GM12864 (cell line): ENCODE measurements at regions not wholly inside any gene's neighbourhood (a gene's known extent, or its start where the extent isn't known, plus 50 kb on each side); places are given as distances from the start of the nearest gene placed in this dataset.

Source experiments
- DNase-seq: peaks from one replicate; pipeline ENCODE4 v3.0.0-alpha.2; 2011; ENCODE audit warnings: low read depth
- H3K4me3 ChIP-seq: 2 replicates; pipeline ENCODE4 v1.5.1; 2011; ENCODE audit warnings: mild to moderate bottlenecking, low read depth, low read length, control low read depth
- TF ChIP-seq, protein P1 (sequence below): IDR thresholded peaks from 2 replicates; pipeline ENCODE4 v1.5.1; 2011; ENCODE audit warnings: low read depth, mild to moderate bottlenecking, moderate library complexity, low read length, control low read depth, inconsistent platforms; ENCODE audit errors: missing control alignments

DNA sequence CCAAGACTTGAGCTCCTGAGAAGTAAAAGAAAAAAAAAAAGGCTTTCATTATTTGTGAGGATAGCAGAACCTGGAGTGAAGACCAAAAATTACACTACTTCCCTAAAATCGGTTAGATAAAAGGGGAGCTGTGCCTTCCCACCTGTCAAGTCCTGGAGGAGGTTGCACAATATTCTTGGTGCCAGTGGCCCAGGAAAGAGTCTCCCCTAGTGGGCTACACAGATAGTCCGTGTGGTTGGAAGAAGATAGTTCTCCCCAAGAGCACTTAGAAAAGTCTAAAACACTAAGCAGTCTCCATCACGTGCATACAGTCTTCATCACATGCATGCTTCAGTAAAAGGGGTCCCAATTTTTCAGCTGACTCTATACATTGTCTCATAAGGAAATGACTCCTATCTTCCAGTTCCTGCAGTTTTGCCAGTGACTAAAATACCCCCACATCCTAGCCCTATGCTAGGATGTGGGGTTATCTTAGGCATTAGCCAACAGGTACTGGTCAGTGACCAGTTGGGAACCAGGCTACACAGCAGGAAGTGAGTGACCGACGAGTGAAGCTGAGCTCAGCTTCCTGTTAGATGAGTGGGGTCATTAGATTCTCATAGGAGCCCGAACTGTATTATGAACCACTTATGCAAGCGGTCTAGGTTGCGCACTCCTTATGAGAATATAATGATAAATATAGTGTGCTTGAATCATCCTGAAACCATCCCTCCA lies 199.5 kb upstream of the FAM83B start:
- no peak overlapping the region for H3K4me3 ChIP-seq
- DNase-seq = no peak
- TF ChIP-seq, protein P1, sequence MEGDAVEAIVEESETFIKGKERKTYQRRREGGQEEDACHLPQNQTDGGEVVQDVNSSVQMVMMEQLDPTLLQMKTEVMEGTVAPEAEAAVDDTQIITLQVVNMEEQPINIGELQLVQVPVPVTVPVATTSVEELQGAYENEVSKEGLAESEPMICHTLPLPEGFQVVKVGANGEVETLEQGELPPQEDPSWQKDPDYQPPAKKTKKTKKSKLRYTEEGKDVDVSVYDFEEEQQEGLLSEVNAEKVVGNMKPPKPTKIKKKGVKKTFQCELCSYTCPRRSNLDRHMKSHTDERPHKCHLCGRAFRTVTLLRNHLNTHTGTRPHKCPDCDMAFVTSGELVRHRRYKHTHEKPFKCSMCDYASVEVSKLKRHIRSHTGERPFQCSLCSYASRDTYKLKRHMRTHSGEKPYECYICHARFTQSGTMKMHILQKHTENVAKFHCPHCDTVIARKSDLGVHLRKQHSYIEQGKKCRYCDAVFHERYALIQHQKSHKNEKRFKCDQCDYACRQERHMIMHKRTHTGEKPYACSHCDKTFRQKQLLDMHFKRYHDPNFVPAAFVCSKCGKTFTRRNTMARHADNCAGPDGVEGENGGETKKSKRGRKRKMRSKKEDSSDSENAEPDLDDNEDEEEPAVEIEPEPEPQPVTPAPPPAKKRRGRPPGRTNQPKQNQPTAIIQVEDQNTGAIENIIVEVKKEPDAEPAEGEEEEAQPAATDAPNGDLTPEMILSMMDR = no peak

DNA sequence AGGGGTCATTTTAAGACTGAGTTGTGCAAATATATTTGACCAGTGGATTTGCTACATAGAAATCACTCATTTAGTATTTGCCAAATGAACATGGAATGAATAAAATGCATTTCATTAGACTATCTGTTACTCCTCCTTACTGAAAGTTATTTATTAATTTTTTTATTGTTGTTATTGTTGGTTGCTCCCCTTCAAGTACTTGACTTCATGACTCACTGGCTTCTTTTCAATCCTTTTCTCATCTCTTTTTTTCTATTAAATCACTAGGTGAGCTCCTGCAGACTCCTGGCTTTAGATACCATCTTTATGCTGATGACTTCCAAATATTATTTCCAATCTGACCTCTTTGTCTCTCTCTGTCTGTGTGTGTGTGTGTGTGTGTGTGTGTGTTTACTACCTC lies 192.2 kb upstream of the FAM83B start:
- no peak overlapping the region for H3K4me3 ChIP-seq
- TF ChIP-seq, protein P1 = no peak
- no peak for DNase-seq

DNA sequence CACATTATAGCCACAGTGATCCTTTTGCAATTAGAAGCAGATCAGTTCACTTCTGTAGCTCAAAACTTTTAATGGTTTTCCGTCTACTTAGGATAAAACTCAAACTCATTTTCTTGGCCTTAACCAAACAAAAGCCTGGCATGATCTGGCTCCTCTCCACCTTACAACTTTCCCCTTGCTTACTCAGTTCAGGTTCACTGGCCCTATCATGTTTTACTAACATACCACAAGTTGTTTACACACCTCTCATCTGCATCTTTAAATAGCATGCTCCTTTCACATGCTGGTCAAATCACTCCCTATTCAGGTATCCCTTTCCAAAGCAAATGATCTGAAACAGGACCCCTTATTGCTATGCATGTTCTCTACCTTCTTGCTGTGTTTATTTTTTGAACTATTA lies 191.4 kb upstream of the FAM83B start:
- DNase-seq = no peak
- no peak overlapping the region for H3K4me3 ChIP-seq
- TF ChIP-seq, protein P1 = no peak

DNA sequence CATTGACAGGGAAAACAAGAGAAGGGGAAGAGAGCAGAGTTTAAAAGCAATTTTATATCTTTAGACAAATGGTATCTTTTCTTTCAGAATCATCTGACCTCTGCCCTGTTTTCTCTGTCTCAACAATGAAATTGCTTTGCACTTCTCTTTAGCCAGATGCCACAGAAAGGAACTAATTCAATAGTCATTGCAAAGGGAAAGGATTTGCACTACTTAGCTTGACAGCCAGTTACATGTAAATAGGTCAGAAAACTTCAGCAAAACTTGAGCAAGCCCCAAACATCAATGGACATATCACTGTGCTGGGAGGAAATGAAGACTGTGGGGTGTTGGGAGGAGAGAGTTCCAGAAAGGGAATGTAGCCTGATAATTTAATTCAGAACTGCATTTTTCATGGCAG lies 181.3 kb upstream of the FAM83B start:
- H3K4me3 ChIP-seq = no peak overlapping the region
- TF ChIP-seq, protein P1 = no peak
- DNase-seq = no peak

DNA sequence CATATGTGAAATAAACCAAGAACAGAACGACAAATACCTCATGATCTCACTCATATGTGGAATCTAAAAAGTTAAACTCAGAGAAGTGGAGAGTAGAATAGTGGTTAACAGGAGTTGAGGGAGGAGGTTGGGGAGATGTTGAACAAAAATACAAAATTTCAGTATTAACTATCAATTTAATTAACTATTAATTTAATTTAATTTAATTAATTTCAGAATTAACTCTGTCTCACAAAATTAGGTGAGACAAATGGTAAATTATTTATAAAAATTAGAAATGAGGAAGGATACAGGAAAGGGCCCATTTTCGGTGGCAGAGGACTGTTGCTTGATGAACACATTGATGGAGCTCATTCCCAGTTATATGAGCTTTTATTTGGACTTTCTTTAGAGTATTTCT lies 166.0 kb upstream of the FAM83B start:
- TF ChIP-seq, protein P1 = no peak
- no peak for DNase-seq
- no peak overlapping the region for H3K4me3 ChIP-seq

DNA sequence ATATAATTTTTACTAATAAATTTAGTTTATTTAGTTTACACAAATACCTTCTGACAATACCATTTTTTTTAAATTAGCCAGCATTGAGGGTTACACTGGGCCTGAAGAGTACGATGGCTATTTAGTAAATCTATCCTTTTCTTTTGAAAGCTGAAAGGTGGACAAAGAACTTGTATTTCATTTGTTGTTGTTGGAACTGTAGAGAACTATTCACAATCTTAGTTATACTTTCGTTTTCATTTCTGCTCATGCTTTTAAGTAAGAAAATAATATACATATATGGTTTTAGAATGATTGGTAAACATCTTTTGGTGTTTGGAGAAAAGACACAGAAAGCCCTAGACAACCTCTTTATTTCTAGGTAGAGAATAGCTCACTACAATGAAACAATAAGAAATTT lies 165.3 kb upstream of the FAM83B start:
- TF ChIP-seq, protein P1 = no peak
- no peak overlapping the region for H3K4me3 ChIP-seq
- no peak for DNase-seq

- TF ChIP-seq, protein P1 = no peak
- no peak overlapping the region for H3K4me3 ChIP-seq
These were observed 164.6 kb upstream of the FAM83B start for GRCh38 chr6:54681987-54682386.

More at GRCh38 chr6:54681987-54682386, 164.6 kb upstream of the FAM83B start:
- no peak for DNase-seq
